H9 (cell line): ENCODE measurements at regions not wholly inside any gene's neighbourhood (a gene's known extent, or its start where the extent isn't known, plus 50 kb on each side); places are given as distances from the start of the nearest gene placed in this dataset.

Experiments
- DNase-seq: peaks from one replicate; pipeline ENCODE4 v3.0.0-alpha.2; 2017
- H2AFZ ChIP-seq: one replicate; pipeline ENCODE4 v1.6.1; 2013; ENCODE audit warnings: mild to moderate bottlenecking, low read length, control low read depth, moderate library complexity
- H2AK5ac ChIP-seq: 2 replicates; pipeline ENCODE4 v1.6.1; 2013; ENCODE audit warnings: low read length, control low read depth, mixed read lengths; ENCODE audit not compliant: insufficient read length
- H2BK120ac ChIP-seq: one replicate; pipeline ENCODE4 v1.6.1; 2013; ENCODE audit warnings: low read depth, mild to moderate bottlenecking, low read length, control low read depth, inconsistent platforms; ENCODE audit not compliant: poor library complexity, severe bottlenecking
- H2BK12ac ChIP-seq: 2 replicates; pipeline ENCODE4 v1.6.1; 2013; ENCODE audit warnings: low read length, control low read depth, mixed read lengths, low read depth; ENCODE audit not compliant: insufficient read length
- H2BK15ac ChIP-seq: 2 replicates; pipeline ENCODE4 v1.6.1; 2013; ENCODE audit warnings: low read depth, low read length, control low read depth
- H2BK20ac ChIP-seq: one replicate; pipeline ENCODE4 v1.6.1; 2013; ENCODE audit warnings: low read depth, mild to moderate bottlenecking, low read length, control low read depth, inconsistent platforms; ENCODE audit not compliant: poor library complexity, severe bottlenecking
- H2BK5ac ChIP-seq: 2 replicates; pipeline ENCODE4 v1.6.1; 2013; ENCODE audit warnings: low read length, control low read depth, mixed read lengths; ENCODE audit not compliant: insufficient read length
- H3K14ac ChIP-seq: 2 replicates; pipeline ENCODE4 v1.6.1; 2013; ENCODE audit warnings: low read length, control low read depth; ENCODE audit not compliant: insufficient read depth
- H3K18ac ChIP-seq: 2 replicates; pipeline ENCODE4 v1.6.1; 2013; ENCODE audit warnings: low read depth, mild to moderate bottlenecking, mixed read lengths, low read length, control low read depth; ENCODE audit not compliant: insufficient read length
- H3K23ac ChIP-seq: 2 replicates; pipeline ENCODE4 v1.6.1; 2013; ENCODE audit warnings: low read length, control low read depth, mixed read lengths, low read depth; ENCODE audit not compliant: insufficient read length
- H3K23me2 ChIP-seq: 2 replicates; pipeline ENCODE4 v1.6.1; 2013; ENCODE audit warnings: low read depth, mild to moderate bottlenecking, mixed read lengths, low read length, control low read depth; ENCODE audit not compliant: insufficient read length, poor library complexity, severe bottlenecking
- H3K27ac ChIP-seq: 2 replicates; pipeline ENCODE4 v1.5.1; 2013; ENCODE audit warnings: low read length, control low read depth, mixed read lengths, low read depth; ENCODE audit not compliant: insufficient read length
- H3K27me3 ChIP-seq: 2 replicates; pipeline ENCODE4 v1.6.1; 2013; ENCODE audit warnings: low read length, control low read depth, inconsistent platforms; ENCODE audit not compliant: insufficient read depth
- H3K4ac ChIP-seq: 2 replicates; pipeline ENCODE4 v1.6.1; 2013; ENCODE audit warnings: low read depth, mild to moderate bottlenecking, control low read depth, inconsistent platforms, low read length, moderate library complexity
- H3K4me1 ChIP-seq: 2 replicates; pipeline ENCODE4 v1.6.1; 2013; ENCODE audit warnings: low read length, control low read depth, inconsistent platforms; ENCODE audit not compliant: insufficient read depth
- H3K4me2 ChIP-seq: 2 replicates; pipeline ENCODE4 v1.6.1; 2013; ENCODE audit warnings: low read length, control low read depth, mixed read lengths; ENCODE audit not compliant: insufficient read length, insufficient read depth
- H3K56ac ChIP-seq: 2 replicates; pipeline ENCODE4 v1.6.1; 2013; ENCODE audit warnings: low read depth, mild to moderate bottlenecking, mixed read lengths, low read length, control low read depth; ENCODE audit not compliant: insufficient read length
- H3K79me1 ChIP-seq: 2 replicates; pipeline ENCODE4 v1.6.1; 2013; ENCODE audit warnings: low read depth, mild to moderate bottlenecking, moderate library complexity, low read length, control low read depth, inconsistent platforms; ENCODE audit not compliant: insufficient read depth, poor library complexity, severe bottlenecking
- H3K79me2 ChIP-seq: 2 replicates; pipeline ENCODE4 v1.6.1; 2013; ENCODE audit warnings: low read length, control low read depth, inconsistent platforms; ENCODE audit not compliant: insufficient read depth
- H3K9ac ChIP-seq: 2 replicates; pipeline ENCODE4 v1.6.1; 2013; ENCODE audit warnings: low read length, control low read depth, mixed read lengths; ENCODE audit not compliant: insufficient read length; ENCODE audit errors: extremely low read depth
- H3K9me3 ChIP-seq: one replicate; pipeline ENCODE4 v1.6.1; 2013; ENCODE audit warnings: low read depth, low read length, inconsistent platforms; ENCODE audit not compliant: control insufficient read depth
- H3T11ph ChIP-seq: one replicate; pipeline ENCODE4 v1.6.1; 2013; ENCODE audit warnings: mild to moderate bottlenecking, low read length, control low read depth, inconsistent platforms
- H4K20me1 ChIP-seq: one replicate; pipeline ENCODE4 v1.6.1; 2013; ENCODE audit not compliant: control insufficient read depth, insufficient read length, insufficient read depth
- H4K5ac ChIP-seq: 2 replicates; pipeline ENCODE4 v1.6.1; 2013; ENCODE audit warnings: low read depth, mild to moderate bottlenecking, mixed read lengths, low read length, control low read depth; ENCODE audit not compliant: insufficient read length
- H4K8ac ChIP-seq: replicated peaks from 2 replicates; pipeline ENCODE4 v1.6.1; 2013; ENCODE audit warnings: low read length, control low read depth, mixed read lengths, low read depth; ENCODE audit not compliant: insufficient read length
- H4K91ac ChIP-seq: 2 replicates; pipeline ENCODE4 v1.6.1; 2013; ENCODE audit warnings: low read depth, mild to moderate bottlenecking, moderate library complexity, mixed read lengths, low read length, control low read depth; ENCODE audit not compliant: insufficient read length
- H3K27ac Mint-ChIP-seq, 3 experiments: 2 replicates in 2 of 3; 3 replicates in 1 of 3; pipeline ENCODE4 v1.8.0; 2020 to 2021; ENCODE audit warnings: mixed read lengths in 3 of 3, mild to moderate bottlenecking in 1 of 3, moderate library complexity in 1 of 3
- H3K27me3 Mint-ChIP-seq: 2 replicates; pipeline ENCODE4 v1.8.0; 2021; ENCODE audit warnings: low read depth, mild to moderate bottlenecking, moderate library complexity, mixed read lengths
- H3K36me3 Mint-ChIP-seq, 3 experiments: 2 replicates in 2 of 3; 3 replicates in 1 of 3; pipeline ENCODE4 v1.8.0; 2020 to 2021; ENCODE audit warnings: low read depth in 3 of 3, mixed read lengths in 3 of 3; ENCODE audit not compliant: insufficient read depth in 1 of 3
- H3K4me1 Mint-ChIP-seq, 2 experiments: 2 replicates each; pipeline ENCODE4 v1.8.0; 2020; ENCODE audit warnings: mixed read lengths in 2 of 2
- H3K4me3 Mint-ChIP-seq, 2 experiments: 2 replicates in 1 of 2; 3 replicates in 1 of 2; pipeline ENCODE4 v1.8.0; 2020 to 2021; ENCODE audit warnings: mild to moderate bottlenecking in 2 of 2, mixed read lengths in 2 of 2, moderate library complexity in 1 of 2
- H3K9me3 Mint-ChIP-seq, 2 experiments: 2 replicates in 1 of 2; 3 replicates in 1 of 2; pipeline ENCODE4 v1.8.0; 2020; ENCODE audit warnings: mild to moderate bottlenecking in 2 of 2, mixed read lengths in 2 of 2, moderate library complexity in 1 of 2
- WGBS: extraction: QIAGEN DNeasy Blood & Tissue Kit; methylation state at CpG from one replicate; pipeline ENCODE4 v1.1.7; 2013; ENCODE audit warnings: missing lambda C conversion rate, low lambda C conversion rate, mixed read lengths; ENCODE audit not compliant: insufficient read length; ENCODE audit errors: extremely low coverage; 5-methylcytosine and 5-hydroxymethylcytosine counted together
- TF ChIP-seq, protein P1 (sequence below): fragments of 200-600 bp; sonication (generic); conservative IDR thresholded peaks from 3 replicates; pipeline ENCODE4 v1.8.0; 2021; ENCODE audit warnings: antibody characterized with exemption, mild to moderate bottlenecking

DNA sequence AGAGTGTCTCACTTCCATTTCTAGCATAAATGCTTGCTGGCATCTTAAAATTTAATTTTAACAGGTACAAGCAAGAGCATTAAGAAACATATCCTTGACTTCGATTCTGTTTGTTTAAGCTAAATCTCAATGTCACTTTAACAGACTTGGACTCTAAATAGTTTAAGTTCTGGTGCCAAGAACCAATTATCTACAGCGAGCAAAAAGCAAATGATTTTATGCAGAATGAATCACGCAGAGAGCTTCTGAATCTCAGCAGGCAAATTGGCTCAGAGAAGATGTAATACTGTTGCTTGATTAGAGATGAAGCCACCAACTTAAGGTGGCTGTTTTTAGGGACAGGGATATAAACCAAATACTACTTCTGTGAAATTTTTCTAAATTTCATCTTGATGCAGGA is 117.0 kb upstream of the PLD5 start:
- Histone ChIP-seq H3K4ac (no peak overlapping the region), H2BK12ac (no peak overlapping the region)
- WGBS: no CpG with 5 or more reads among the region's 3 CpGs

More for the DNA sequence above, 117.0 kb upstream of the PLD5 start:
- Histone ChIP-seq H2BK15ac (no peak overlapping the region), H3K9ac (no peak overlapping the region), H4K20me1 (no peaks in the 10 kb centered on the region), H3K56ac (no peak overlapping the region), H2BK5ac (no peak overlapping the region), H2BK20ac (no peak overlapping the region), H3K79me1 (no peaks in the 10 kb centered on the region), H3K18ac (no peak overlapping the region), H3K27me3 (no peaks in the 10 kb centered on the region), H2BK120ac (no peak overlapping the region), H3K23ac (no peak overlapping the region), H3K9me3 (no peaks in the 10 kb centered on the region), H4K5ac (no peak overlapping the region), H2AFZ (no peak overlapping the region), H3K27ac (no peak overlapping the region), H3K4me2 (no peak overlapping the region), H3K79me2 (no peaks in the 10 kb centered on the region), H3K14ac (no peak overlapping the region), H3T11ph (no peak overlapping the region), H2AK5ac (no peak overlapping the region), H4K8ac (no peak overlapping the region), H3K23me2 (no peaks in the 10 kb centered on the region), H4K91ac (no peak overlapping the region), H3K4me1 (no peaks in the 10 kb centered on the region)
- no peak overlapping the region for H3K4me3 Mint-ChIP-seq
- TF ChIP-seq, protein P1, sequence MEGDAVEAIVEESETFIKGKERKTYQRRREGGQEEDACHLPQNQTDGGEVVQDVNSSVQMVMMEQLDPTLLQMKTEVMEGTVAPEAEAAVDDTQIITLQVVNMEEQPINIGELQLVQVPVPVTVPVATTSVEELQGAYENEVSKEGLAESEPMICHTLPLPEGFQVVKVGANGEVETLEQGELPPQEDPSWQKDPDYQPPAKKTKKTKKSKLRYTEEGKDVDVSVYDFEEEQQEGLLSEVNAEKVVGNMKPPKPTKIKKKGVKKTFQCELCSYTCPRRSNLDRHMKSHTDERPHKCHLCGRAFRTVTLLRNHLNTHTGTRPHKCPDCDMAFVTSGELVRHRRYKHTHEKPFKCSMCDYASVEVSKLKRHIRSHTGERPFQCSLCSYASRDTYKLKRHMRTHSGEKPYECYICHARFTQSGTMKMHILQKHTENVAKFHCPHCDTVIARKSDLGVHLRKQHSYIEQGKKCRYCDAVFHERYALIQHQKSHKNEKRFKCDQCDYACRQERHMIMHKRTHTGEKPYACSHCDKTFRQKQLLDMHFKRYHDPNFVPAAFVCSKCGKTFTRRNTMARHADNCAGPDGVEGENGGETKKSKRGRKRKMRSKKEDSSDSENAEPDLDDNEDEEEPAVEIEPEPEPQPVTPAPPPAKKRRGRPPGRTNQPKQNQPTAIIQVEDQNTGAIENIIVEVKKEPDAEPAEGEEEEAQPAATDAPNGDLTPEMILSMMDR: no peak
- H3K27me3 Mint-ChIP-seq: no peaks in the 10 kb centered on the region
- no peaks in the 10 kb centered on the region for H3K9me3 Mint-ChIP-seq
- DNase-seq: no peak
- H3K27ac Mint-ChIP-seq: no peak overlapping the region
- no peaks in the 10 kb centered on the region for H3K36me3 Mint-ChIP-seq
- peaks cover 3 to 7% of the 10 kb centered on the region in 2 experiments; a peak in 3 of 4 replicates for H3K4me1 Mint-ChIP-seq
